Ishikawa (cell line): ENCODE measurements at regions not wholly inside any gene's neighbourhood (a gene's known extent, or its start where the extent isn't known, plus 50 kb on each side); places are given as distances from the start of the nearest gene placed in this dataset.
A peak's percentile ranks its signal among the peaks of the same experiment; 100 is the strongest.

Experiments
- CEBPB ChIP-seq: IDR thresholded peaks from 2 replicates; pipeline ENCODE4 v1.6.1; 2012
- CREB1 ChIP-seq: IDR thresholded peaks from 2 replicates; pipeline ENCODE4 v1.6.1; 2012; ENCODE audit warnings: low read depth
- EGR1 ChIP-seq: IDR thresholded peaks from 2 replicates; pipeline ENCODE4 v1.6.1; 2012
- EP300 ChIP-seq: IDR thresholded peaks from 2 replicates; pipeline ENCODE4 v1.6.1; 2012; ENCODE audit warnings: borderline replicate concordance
- FOXM1 ChIP-seq: IDR thresholded peaks from 2 replicates; pipeline ENCODE4 v1.6.1; 2012; ENCODE audit warnings: low read depth, borderline replicate concordance
- MAX ChIP-seq: IDR thresholded peaks from 2 replicates; pipeline ENCODE4 v1.6.1; 2012
- NFIC ChIP-seq: IDR thresholded peaks from 2 replicates; pipeline ENCODE4 v1.6.1; 2012
- RAD21 ChIP-seq: IDR thresholded peaks from 2 replicates; pipeline ENCODE4 v1.6.1; 2012; ENCODE audit warnings: low read depth
- REST ChIP-seq: IDR thresholded peaks from 2 replicates; pipeline ENCODE4 v1.6.1; 2012; ENCODE audit warnings: low read depth, mild to moderate bottlenecking
- TAF1 ChIP-seq: IDR thresholded peaks from 2 replicates; pipeline ENCODE4 v1.6.1; 2012; ENCODE audit warnings: low read depth, mild to moderate bottlenecking
- TCF12 ChIP-seq: IDR thresholded peaks from 2 replicates; pipeline ENCODE4 v1.6.1; 2012; ENCODE audit warnings: low read depth
- TEAD4 ChIP-seq: IDR thresholded peaks from 2 replicates; pipeline ENCODE4 v1.6.1; 2012
- USF1 ChIP-seq: IDR thresholded peaks from 2 replicates; pipeline ENCODE4 v1.6.1; 2012
- YY1 ChIP-seq: IDR thresholded peaks from 2 replicates; pipeline ENCODE4 v1.6.1; 2012; ENCODE audit warnings: low read depth
- ZBTB7A ChIP-seq: IDR thresholded peaks from 2 replicates; pipeline ENCODE4 v1.6.1; 2012; ENCODE audit warnings: low read depth

GRCh38 chr14:89702073-89702875 lies 252.3 kb downstream of the EFCAB11 start:
- no peak for TF ChIP-seq EP300
- TF ChIP-seq NFIC = no peak
- no peak for TF ChIP-seq TCF12
- TF ChIP-seq ZBTB7A = no peak
- TF ChIP-seq TAF1 = no peak
- TF ChIP-seq FOXM1 = no peak

- TF ChIP-seq MAX (peak; percentile 96), USF1 (peak; percentile 70), NFIC (no peak), ZBTB7A (peak; percentile 66; the same call in 1 of the 2 replicates)
Observed at GRCh38 chr14:89701211-89702043, 253.1 kb downstream of the EFCAB11 start.

GRCh38 chr14:89700801-89701200 lies 253.7 kb downstream of the EFCAB11 start:
- no peak for TF ChIP-seq ZBTB7A
- TF ChIP-seq CREB1 = no peak
- TF ChIP-seq CEBPB = no peak
- TF ChIP-seq REST = no peak
- TF ChIP-seq TAF1 = no peak
- no peak for TF ChIP-seq RAD21
- no peak for TF ChIP-seq EGR1
- no peak for TF ChIP-seq MAX
- TF ChIP-seq NFIC = no peak
- TF ChIP-seq USF1 = no peak
- TF ChIP-seq FOXM1 = no peak
- TF ChIP-seq TCF12 = no peak
- no peak for TF ChIP-seq YY1
- TF ChIP-seq EP300 = no peak
- no peak for TF ChIP-seq TEAD4

GRCh38 chr14:89699071-89699470 lies 255.5 kb downstream of the EFCAB11 start:
- TF ChIP-seq TEAD4 (no peak), NFIC (no peak), FOXM1 (no peak), MAX (no peak), USF1 (no peak), TCF12 (no peak), CEBPB (no peak), REST (no peak)
